H1 (cell line): ENCODE measurements at regions not wholly inside any gene's neighbourhood (a gene's known extent, or its start where the extent isn't known, plus 50 kb on each side); places are given as distances from the start of the nearest gene placed in this dataset.

ENCODE experiments used
- CTCF ChIA-PET: fragments of 300-600 bp; sonication (Branson Sonifier 250); formaldehyde crosslinking; loops from one replicate; lab custom pipeline; 2021; ENCODE audit not compliant: partially characterized antibody; lab: Charles Lee
- POLR2A ChIA-PET: fragments of 300-600 bp; sonication (Branson Sonifier 250); formaldehyde crosslinking; loops from one replicate; lab custom pipeline; 2021; ENCODE audit warnings: inconsistent platforms; ENCODE audit not compliant: partially characterized antibody; lab: Charles Lee
- DNase-seq, 2 experiments: peaks; one replicate each; pipeline versions ENCODE4 v3.0.0 to v3.0.0-alpha.2; 2010 to 2022; ENCODE audit warnings: low spot score in 2 of 2, low read depth in 1 of 2, mixed read lengths in 1 of 2
- FAIRE-seq: peaks from 2 replicates; lab custom pipeline; 2011; peaks lifted over from hg19 to GRCh38; lab: Jason Lieb, UNC
- H2AFZ ChIP-seq: 2 replicates; pipeline ENCODE4 v1.8.1; 2012; ENCODE audit warnings: low read length, inconsistent platforms
- H2AK5ac ChIP-seq: 2 replicates; pipeline ENCODE4 v1.6.1; 2013; ENCODE audit warnings: low read depth, low read length
- H2BK120ac ChIP-seq: replicated peaks from 2 replicates; pipeline ENCODE3; 2013; ENCODE audit warnings: low read depth, low read length, inconsistent platforms
- H2BK12ac ChIP-seq: 2 replicates; pipeline ENCODE4 v1.6.1; 2013; ENCODE audit warnings: low read depth, low read length
- H2BK15ac ChIP-seq: 2 replicates; pipeline ENCODE4 v1.6.1; 2013; ENCODE audit warnings: low read length
- H2BK20ac ChIP-seq: 2 replicates; pipeline ENCODE4 v1.6.1; 2013; ENCODE audit warnings: low read length
- H2BK5ac ChIP-seq: 2 replicates; pipeline ENCODE4 v1.6.1; 2013; ENCODE audit warnings: low read depth, low read length
- H3K14ac ChIP-seq: 2 replicates; pipeline ENCODE4 v1.6.1; 2013; ENCODE audit warnings: inconsistent platforms; ENCODE audit not compliant: insufficient read length
- H3K18ac ChIP-seq: 2 replicates; pipeline ENCODE4 v1.6.1; 2013; ENCODE audit warnings: low read length; ENCODE audit errors: extremely low read depth
- H3K23ac ChIP-seq: 2 replicates; pipeline ENCODE4 v1.6.1; 2013; ENCODE audit warnings: inconsistent platforms; ENCODE audit not compliant: insufficient read length
- H3K23me2 ChIP-seq: 2 replicates; pipeline ENCODE4 v1.6.1; 2013; ENCODE audit warnings: low read depth, low read length
- H3K27ac ChIP-seq: 2 replicates; pipeline ENCODE4 v1.6.1; 2011; ENCODE audit warnings: low read depth, low read length, inconsistent platforms
- H3K27me3 ChIP-seq, 4 experiments: replicated peaks in 1 of 4; 1 replicate in 1 of 4; 2 replicates in 3 of 4; pipeline versions ENCODE4 v1.6.1 to v1.8.1; 2011 to 2013; ENCODE audit warnings: low read length in 3 of 4, mild to moderate bottlenecking in 3 of 4, inconsistent platforms in 2 of 4, mixed read lengths in 2 of 4, moderate library complexity in 1 of 4; ENCODE audit not compliant: control insufficient read depth in 3 of 4, insufficient read depth in 3 of 4; ENCODE audit errors: extremely low read depth in 1 of 4
- H3K36me3 ChIP-seq, 4 experiments: 2 replicates each; pipeline versions ENCODE4 v1.6.1 to v1.8.1; 2011 to 2013; ENCODE audit warnings: mild to moderate bottlenecking in 4 of 4, low read length in 3 of 4, moderate library complexity in 2 of 4, control low read depth in 1 of 4, inconsistent platforms in 1 of 4; ENCODE audit not compliant: insufficient read depth in 4 of 4, control insufficient read depth in 2 of 4
- H3K4ac ChIP-seq: replicated peaks from 2 replicates; pipeline ENCODE3; 2013; ENCODE audit warnings: low read length, low read depth, mixed read lengths, inconsistent platforms; ENCODE audit not compliant: insufficient read length
- H3K4me1 ChIP-seq, 4 experiments: replicated peaks in 1 of 4; 1 replicate in 1 of 4; 2 replicates in 3 of 4; pipeline versions ENCODE4 v1.6.1 to v1.8.1; 2011 to 2013; ENCODE audit warnings: low read length in 3 of 4, inconsistent platforms in 2 of 4, mixed read lengths in 1 of 4; ENCODE audit not compliant: insufficient read depth in 4 of 4, control insufficient read depth in 3 of 4
- H3K4me2 ChIP-seq, 2 experiments: 2 replicates each; pipeline versions ENCODE4 v1.6.1 to v1.8.1; 2011 to 2013; ENCODE audit warnings: low read depth in 2 of 2, low read length in 2 of 2, control low read depth in 1 of 2, inconsistent platforms in 1 of 2, mild to moderate bottlenecking in 1 of 2; ENCODE audit not compliant: insufficient read depth in 1 of 2
- H3K4me3 ChIP-seq, 4 experiments: fragments of 200-600, 300-600 bp in 1 of 4; sonication (generic), shearing (Covaris generic), sonication (Bioruptor Twin) in 1 of 4; 2 replicates each; pipeline versions ENCODE4 v1.5.1 to v1.8.1; 2011 to 2016; ENCODE audit warnings: low read length in 4 of 4, low read depth in 3 of 4, control low read depth in 2 of 4, inconsistent platforms in 2 of 4, mild to moderate bottlenecking in 2 of 4, mixed read lengths in 1 of 4, moderate library complexity in 1 of 4; ENCODE audit not compliant: insufficient read depth in 2 of 4; ENCODE audit errors: extremely low read depth in 1 of 4
- H3K56ac ChIP-seq: replicated peaks from 2 replicates; pipeline ENCODE3; 2013; ENCODE audit warnings: low read depth, mild to moderate bottlenecking, mixed read lengths, low read length, inconsistent platforms; ENCODE audit not compliant: insufficient read length
- H3K79me1 ChIP-seq: 2 replicates; pipeline ENCODE4 v1.6.1; 2013; ENCODE audit warnings: low read depth, low read length, control low read depth
- H3K79me2 ChIP-seq, 2 experiments: 2 replicates each; pipeline versions ENCODE4 v1.6.1 to v1.8.1; 2012 to 2013; ENCODE audit warnings: low read length in 2 of 2, mild to moderate bottlenecking in 2 of 2, inconsistent platforms in 1 of 2; ENCODE audit not compliant: insufficient read depth in 2 of 2, control insufficient read depth in 1 of 2
- H3K9ac ChIP-seq, 4 experiments: replicated peaks in 1 of 4; 1 replicate in 1 of 4; 2 replicates in 3 of 4; pipeline versions ENCODE4 v1.6.1 to v1.8.1; 2011 to 2013; ENCODE audit warnings: low read depth in 3 of 4, low read length in 3 of 4, control low read depth in 2 of 4, mild to moderate bottlenecking in 2 of 4, moderate library complexity in 2 of 4, inconsistent platforms in 1 of 4; ENCODE audit errors: extremely low read depth in 1 of 4
- H3K9me3 ChIP-seq, 2 experiments: 2 replicates each; pipeline versions ENCODE4 v1.6.1 to v1.8.1; 2012 to 2013; ENCODE audit warnings: mild to moderate bottlenecking in 2 of 2, moderate library complexity in 2 of 2, control low read depth in 1 of 2, inconsistent platforms in 1 of 2, low read depth in 1 of 2, low read length in 1 of 2, mixed read lengths in 1 of 2; ENCODE audit not compliant: insufficient read depth in 2 of 2
- H4K20me1 ChIP-seq, 2 experiments: replicated peaks in 1 of 2; 2 replicates each; pipeline versions ENCODE3 to v1.8.1; 2011 to 2013; ENCODE audit warnings: inconsistent platforms in 2 of 2, low read length in 2 of 2, mild to moderate bottlenecking in 1 of 2; ENCODE audit not compliant: insufficient read depth in 2 of 2, control insufficient read depth in 1 of 2
- H4K5ac ChIP-seq: 2 replicates; pipeline ENCODE4 v1.6.1; 2013; ENCODE audit warnings: low read length, low read depth, mixed read lengths, inconsistent platforms; ENCODE audit not compliant: insufficient read length
- H4K8ac ChIP-seq: 2 replicates; pipeline ENCODE4 v1.8.0; 2013; ENCODE audit warnings: mild to moderate bottlenecking, moderate library complexity, low read length, inconsistent platforms; ENCODE audit not compliant: insufficient read depth; ENCODE audit errors: extremely low read depth
- H4K91ac ChIP-seq: replicated peaks from 2 replicates; pipeline ENCODE3; 2013; ENCODE audit warnings: low read length, mixed read lengths, inconsistent platforms; ENCODE audit not compliant: insufficient read length
- EP300 ChIP-seq, 2 experiments: IDR thresholded peaks; 1 replicate in 1 of 2; 2 replicates in 1 of 2; pipeline ENCODE4 v1.6.1; 2011 to 2012; ENCODE audit warnings: low read depth in 2 of 2, low read length in 2 of 2, mild to moderate bottlenecking in 2 of 2, borderline replicate concordance in 1 of 2, inconsistent platforms in 1 of 2, moderate library complexity in 1 of 2
- JUN ChIP-seq: IDR thresholded peaks from 2 replicates; pipeline ENCODE4 v1.6.1; 2011; ENCODE audit warnings: low read depth, mild to moderate bottlenecking, improper control_type of control experiment, low read length
- PHF8 ChIP-seq: fragments of 200-600 bp; sonication (generic); conservative IDR thresholded peaks from 2 replicates; pipeline ENCODE4 v1.7.1; 2012; ENCODE audit warnings: low read depth, mild to moderate bottlenecking, inconsistent platforms, low read length, moderate library complexity
- RBBP5 ChIP-seq: IDR thresholded peaks from 2 replicates; pipeline ENCODE4 v1.7.1; 2012; ENCODE audit warnings: low read depth, mild to moderate bottlenecking, inconsistent platforms, low read length, moderate library complexity, borderline replicate concordance
- SP1 ChIP-seq: IDR thresholded peaks from 2 replicates; pipeline ENCODE4 v1.6.1; 2011; ENCODE audit warnings: low read depth, low read length
- SP2 ChIP-seq: IDR thresholded peaks from 2 replicates; pipeline ENCODE4 v1.6.1; 2012; ENCODE audit warnings: mild to moderate bottlenecking, low read length, inconsistent platforms
- USF2 ChIP-seq: IDR thresholded peaks from 2 replicates; pipeline ENCODE4 v1.6.1; 2011; ENCODE audit warnings: low read length, improper control_type of control experiment

GRCh38 chr18:2336690-2337392 lies 234.5 kb downstream of the METTL4 start:
- no peak for FAIRE-seq
- Histone ChIP-seq H4K91ac (no peak overlapping the region), H3K23ac (no peak overlapping the region), H2BK12ac (no peak overlapping the region), H3K4me1 (no peaks in the 10 kb centered on the region), H3K56ac (no peak overlapping the region), H3K14ac (no peak overlapping the region), H2BK120ac (no peak overlapping the region), H2BK5ac (no peak overlapping the region), H3K23me2 (no peaks in the 10 kb centered on the region), H3K18ac (no peak overlapping the region), H3K4ac (no peak overlapping the region), H3K9me3 (no peaks in the 10 kb centered on the region; a peak in 1 of 4 replicates), H4K20me1 (no peaks in the 10 kb centered on the region), H3K79me1 (no peaks in the 10 kb centered on the region), H2BK15ac (no peak overlapping the region), H3K9ac (no peak overlapping the region), H4K5ac (no peak overlapping the region), H2AK5ac (no peak overlapping the region), H3K36me3 (no peaks in the 10 kb centered on the region), H2AFZ (0 out of 2 replicates have a peak overlapping the region, but pooled peaks have one; percentile 93), H3K4me2 (no peak overlapping the region), H3K27me3 (no peaks in the 10 kb centered on the region), H3K4me3 (no peak overlapping the region), H2BK20ac (no peak overlapping the region), H4K8ac (no peak overlapping the region), H3K79me2 (no peaks in the 10 kb centered on the region; a peak in 1 of 4 replicates), H3K27ac (no peak overlapping the region)
- ChIA-PET POLR2A (no interaction called here), CTCF (interaction anchor here (0.6 to 6.7 kb wide), 12 partner anchors 10 to 502 kb away, joined by 3 to 53 read pairs (median 4); no protein-coding TSS in a partner anchor)
- TF ChIP-seq SP2 (no peak), RBBP5 (no peak), EP300 (IDR thresholded peaks at IDR 0.05; ENCODE audit: borderline replicate concordance in 1 of 2, low read depth in 2 of 2, low read length in 2 of 2) (no peak), PHF8 (no peak), SP1 (no peak), JUN (no peak), USF2 (no peak)
- DNase-seq, result no peak
